HG02642 (cell line): ENCODE measurements at regions not wholly inside any gene's neighbourhood (a gene's known extent, or its start where the extent isn't known, plus 50 kb on each side); places are given as distances from the start of the nearest gene placed in this dataset.

ENCODE experiments used
- ATAC-seq: cut with Tn5 transposase; IDR thresholded peaks from one replicate; pipeline ENCODE4 v1.9.1; 2021; ENCODE audit warnings: mild to moderate bottlenecking; ENCODE audit not compliant: unreplicated experiment, poor library complexity

- ATAC-seq, result no peak
Measured at GRCh38 chr3:31399271-31399670, 133.5 kb upstream of the STT3B start.

GRCh38 chr3:31402117-31402516 lies 130.6 kb upstream of the STT3B start:
- ATAC-seq, result no peak

GRCh38 chr3:31403197-31403596 lies 129.5 kb upstream of the STT3B start:
- ATAC-seq, result no peak

- no peak for ATAC-seq
Measured at GRCh38 chr3:31404871-31405270, 127.9 kb upstream of the STT3B start.

- ATAC-seq, result no peak
Measured at GRCh38 chr3:31405515-31405914, 127.2 kb upstream of the STT3B start.

GRCh38 chr3:31406896-31407295 lies 125.8 kb upstream of the STT3B start:
- no peak for ATAC-seq

GRCh38 chr3:31407665-31408064 lies 125.1 kb upstream of the STT3B start:
- ATAC-seq, result no peak

GRCh38 chr3:31408720-31409119 lies 124.0 kb upstream of the STT3B start:
- ATAC-seq, result no peak

- no peak for ATAC-seq
Measured at GRCh38 chr3:31409389-31409788, 123.3 kb upstream of the STT3B start.

GRCh38 chr3:31409866-31410265 lies 122.9 kb upstream of the STT3B start:
- no peak for ATAC-seq

GRCh38 chr3:31410411-31410810 lies 122.3 kb upstream of the STT3B start:
- no peak for ATAC-seq

GRCh38 chr3:31412832-31413231 lies 119.9 kb upstream of the STT3B start:
- no peak for ATAC-seq

GRCh38 chr3:31413515-31413914 lies 119.2 kb upstream of the STT3B start:
- ATAC-seq, result no peak

- no peak for ATAC-seq
Measured at GRCh38 chr3:31416980-31417379, 115.7 kb upstream of the STT3B start.

GRCh38 chr3:31417486-31417885 lies 115.2 kb upstream of the STT3B start:
- no peak for ATAC-seq

- no peak for ATAC-seq
Measured at GRCh38 chr3:31420311-31420710, 112.4 kb upstream of the STT3B start.

- ATAC-seq, result no peak
Measured at GRCh38 chr3:31421314-31422048, 111.2 kb upstream of the STT3B start.

GRCh38 chr3:31422237-31422636 lies 110.5 kb upstream of the STT3B start:
- ATAC-seq, result no peak

GRCh38 chr3:31423482-31423881 lies 109.2 kb upstream of the STT3B start:
- ATAC-seq, result no peak

GRCh38 chr3:31425401-31425800 lies 107.3 kb upstream of the STT3B start:
- no peak for ATAC-seq

- no peak for ATAC-seq
Measured at GRCh38 chr3:31427623-31428022, 105.1 kb upstream of the STT3B start.

- no peak for ATAC-seq
Measured at GRCh38 chr3:31431321-31431720, 101.4 kb upstream of the STT3B start.
